Keratinocyte (primary cell): ENCODE measurements at regions not wholly inside any gene's neighbourhood (a gene's known extent, or its start where the extent isn't known, plus 50 kb on each side); places are given as distances from the start of the nearest gene placed in this dataset.

Experiments used
- EZH2 ChIP-seq: IDR thresholded peaks from one replicate; pipeline ENCODE4 v1.6.1; 2012; ENCODE audit warnings: inconsistent platforms, mild to moderate bottlenecking, low read length, moderate library complexity
- TF ChIP-seq, protein P1 (sequence below), 3 experiments: IDR thresholded peaks in 1 of 3; conservative IDR thresholded peaks in 1 of 3; optimal IDR thresholded peaks in 1 of 3; 2 replicates in 2 of 3; 3 replicates in 1 of 3; pipeline versions ENCODE3 to v1.5.1; 2011; ENCODE audit warnings: low read length in 3 of 3, mild to moderate bottlenecking in 3 of 3, moderate library complexity in 2 of 3, control low read depth in 1 of 3, inconsistent platforms in 1 of 3; ENCODE audit not compliant: insufficient read depth in 2 of 3; ENCODE audit errors: extremely low read depth in 1 of 3

DNA sequence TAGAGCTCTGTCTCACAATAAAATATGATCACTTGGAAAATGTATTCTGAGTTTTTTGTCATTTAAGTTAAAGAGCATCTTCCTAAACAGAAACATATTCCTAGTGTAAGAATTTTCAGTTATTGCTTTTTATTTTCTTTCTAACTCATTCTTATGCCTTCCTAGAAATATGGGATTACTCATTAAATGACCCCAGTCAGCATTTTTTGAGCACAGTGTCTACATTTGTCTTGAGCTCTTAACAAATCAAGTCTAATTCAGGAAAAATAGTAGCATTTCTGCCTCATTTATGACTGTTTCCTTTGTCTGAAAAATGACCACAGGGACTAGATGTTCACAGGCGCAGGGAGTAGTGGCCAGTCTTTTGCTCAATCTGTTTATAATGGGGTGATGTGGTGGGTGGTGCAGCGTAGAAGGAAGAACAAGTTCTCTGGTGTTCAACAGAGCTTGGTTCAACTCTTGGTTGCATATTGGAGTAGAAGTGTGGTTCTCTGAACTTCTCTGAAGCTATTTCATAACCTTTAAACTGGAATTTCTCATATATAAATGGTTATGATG is 267.1 kb downstream of the CYRIA start:
- TF ChIP-seq, protein P1, sequence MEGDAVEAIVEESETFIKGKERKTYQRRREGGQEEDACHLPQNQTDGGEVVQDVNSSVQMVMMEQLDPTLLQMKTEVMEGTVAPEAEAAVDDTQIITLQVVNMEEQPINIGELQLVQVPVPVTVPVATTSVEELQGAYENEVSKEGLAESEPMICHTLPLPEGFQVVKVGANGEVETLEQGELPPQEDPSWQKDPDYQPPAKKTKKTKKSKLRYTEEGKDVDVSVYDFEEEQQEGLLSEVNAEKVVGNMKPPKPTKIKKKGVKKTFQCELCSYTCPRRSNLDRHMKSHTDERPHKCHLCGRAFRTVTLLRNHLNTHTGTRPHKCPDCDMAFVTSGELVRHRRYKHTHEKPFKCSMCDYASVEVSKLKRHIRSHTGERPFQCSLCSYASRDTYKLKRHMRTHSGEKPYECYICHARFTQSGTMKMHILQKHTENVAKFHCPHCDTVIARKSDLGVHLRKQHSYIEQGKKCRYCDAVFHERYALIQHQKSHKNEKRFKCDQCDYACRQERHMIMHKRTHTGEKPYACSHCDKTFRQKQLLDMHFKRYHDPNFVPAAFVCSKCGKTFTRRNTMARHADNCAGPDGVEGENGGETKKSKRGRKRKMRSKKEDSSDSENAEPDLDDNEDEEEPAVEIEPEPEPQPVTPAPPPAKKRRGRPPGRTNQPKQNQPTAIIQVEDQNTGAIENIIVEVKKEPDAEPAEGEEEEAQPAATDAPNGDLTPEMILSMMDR (optimal IDR thresholded peaks at IDR 0.05 in 1 of 3, IDR thresholded peaks at IDR 0.05 in 1 of 3, conservative IDR thresholded peaks at IDR 0.05 in 1 of 3; ENCODE audit: extremely low read depth in 1 of 3, insufficient read depth in 2 of 3, low read length in 3 of 3), result no peak
- TF ChIP-seq EZH2, result no peak
